ENCODE measurements at regions not wholly inside any gene's neighbourhood (a gene's known extent, or its start where the extent isn't known, plus 50 kb on each side); places are given as distances from the start of the nearest gene placed in this dataset.

DNA sequence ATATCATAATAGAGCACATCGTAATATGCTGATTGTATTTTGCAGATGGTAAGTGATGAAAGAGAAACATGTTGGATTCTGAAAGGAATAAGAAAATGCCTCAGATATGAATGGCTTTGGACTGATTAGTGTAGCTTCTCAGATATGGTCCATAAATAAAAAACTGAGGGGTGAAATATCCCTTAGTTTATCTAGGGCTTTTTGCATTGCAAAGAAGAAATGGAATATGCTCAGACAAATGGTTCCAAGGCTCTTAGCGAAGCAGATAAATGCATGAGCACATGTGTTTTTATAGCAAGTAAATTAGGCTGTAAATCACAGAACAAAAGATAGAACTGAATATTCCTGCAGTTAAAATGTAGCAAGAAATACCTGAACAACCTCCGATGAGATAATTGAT, 820.9 kb upstream of the GRM7 start:
- intact Hi-C loops (cut with DNase I): no loop called here
- DNase-seq (no peak), ATAC-seq (no peak)
- Histone ChIP-seq H3K4me1 (no peaks in the 10 kb centered on the region), H3K27me3 (ENCODE audit: low read depth) (no peaks in the 10 kb centered on the region), H3K36me3 (no peaks in the 10 kb centered on the region), H3K4me3 (no peak overlapping the region), H3K9me3 (no peaks in the 10 kb centered on the region), H3K27ac (no peak overlapping the region)
- no peak for TF ChIP-seq CTCF (IDR thresholded peaks at IDR 0.05)

GRCh38 chr3:6041894-6042293, 819.0 kb upstream of the GRM7 start:
- no peak for ATAC-seq
- H3K4me1 ChIP-seq: no peaks in the 10 kb centered on the region
- TF ChIP-seq CTCF (IDR thresholded peaks at IDR 0.05): no peak
- intact Hi-C loops (cut with DNase I): no loop called here
- H3K4me3 ChIP-seq: no peak overlapping the region
- no peak for DNase-seq
- no peaks in the 10 kb centered on the region for H3K36me3 ChIP-seq
- no peak overlapping the region for H3K27ac ChIP-seq
- no peaks in the 10 kb centered on the region for H3K27me3 ChIP-seq (ENCODE audit: low read depth)
- H3K9me3 ChIP-seq: peaks cover 7% of the 10 kb centered on the region

DNA sequence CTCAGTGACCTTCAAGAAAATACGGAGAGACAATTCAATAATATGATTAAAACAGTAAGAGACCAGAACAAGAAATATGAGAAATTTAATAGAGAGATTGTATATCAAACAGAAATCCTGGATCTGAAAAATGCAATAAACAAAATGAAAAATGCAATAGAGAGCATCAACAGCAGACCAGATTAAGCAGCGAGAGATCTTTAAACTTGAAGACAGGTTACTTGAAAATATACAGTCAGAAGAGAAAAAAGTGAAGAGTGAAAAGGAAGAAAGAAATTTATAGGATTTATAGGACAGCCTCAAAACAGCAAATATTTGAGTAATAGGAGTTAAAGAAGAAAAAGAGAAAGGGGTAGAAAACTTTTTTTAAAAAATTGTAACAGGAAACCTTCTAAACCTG, 813.9 kb upstream of the GRM7 start:
- ATAC-seq (no peak), DNase-seq (no peak)
- no peak for TF ChIP-seq CTCF (IDR thresholded peaks at IDR 0.05)
- Histone ChIP-seq H3K27ac (no peak overlapping the region), H3K9me3 (peaks cover 23% of the 10 kb centered on the region), H3K4me3 (no peak overlapping the region), H3K4me1 (no peaks in the 10 kb centered on the region), H3K36me3 (no peaks in the 10 kb centered on the region), H3K27me3 (ENCODE audit: low read depth) (no peaks in the 10 kb centered on the region)
- intact Hi-C loops (cut with DNase I): no loop called here

GRCh38 chr3:6060251-6060650, 800.7 kb upstream of the GRM7 start:
- H3K4me3 ChIP-seq: no peak overlapping the region
- H3K27me3 ChIP-seq (ENCODE audit: low read depth): no peaks in the 10 kb centered on the region
- no peaks in the 10 kb centered on the region for H3K4me1 ChIP-seq
- no peak for TF ChIP-seq CTCF (IDR thresholded peaks at IDR 0.05)
- H3K9me3 ChIP-seq: no peaks in the 10 kb centered on the region
- H3K36me3 ChIP-seq: no peaks in the 10 kb centered on the region
- no peak overlapping the region for H3K27ac ChIP-seq
- ATAC-seq (no peak), DNase-seq (no peak)
- intact Hi-C loops (cut with DNase I): no loop called here

GRCh38 chr3:6062261-6063187, 798.4 kb upstream of the GRM7 start:
- H3K27ac ChIP-seq: no peak overlapping the region
- H3K4me3 ChIP-seq: no peak overlapping the region
- H3K9me3 ChIP-seq: no peaks in the 10 kb centered on the region
- no peaks in the 10 kb centered on the region for H3K36me3 ChIP-seq
- TF ChIP-seq CTCF (IDR thresholded peaks at IDR 0.05): no peak
- no peaks in the 10 kb centered on the region for H3K27me3 ChIP-seq (ENCODE audit: low read depth)
- H3K4me1 ChIP-seq: no peaks in the 10 kb centered on the region
- ATAC-seq (no peak), DNase-seq (no peak)
- intact Hi-C loops (cut with DNase I): no loop called here
